IgD-negative memory B cell (primary cell): ENCODE measurements at regions not wholly inside any gene's neighbourhood (a gene's known extent, or its start where the extent isn't known, plus 50 kb on each side); places are given as distances from the start of the nearest gene placed in this dataset.
"Not testable (repeated sequence)": the region's sequence is repeated elsewhere in the genome, so short reads cannot be mapped to it uniquely, and the experiment has no call there.

Experiments
- H3K27ac Mint-ChIP-seq, 3 donors: one replicate each; pipeline ENCODE4 v1.8.0; 2020 to 2022; ENCODE audit warnings: mild to moderate bottlenecking in 3 of 3, mixed read lengths in 3 of 3, moderate library complexity in 1 of 3
- H3K27me3 Mint-ChIP-seq: one replicate; pipeline ENCODE4 v1.8.0; 2021; ENCODE audit warnings: mixed read lengths
- H3K36me3 Mint-ChIP-seq: one replicate; pipeline ENCODE4 v1.8.0; 2020; ENCODE audit warnings: mild to moderate bottlenecking, mixed read lengths
- H3K4me1 Mint-ChIP-seq, 3 donors: one replicate each; pipeline ENCODE4 v1.8.0; 2020 to 2022; ENCODE audit warnings: mixed read lengths in 3 of 3, mild to moderate bottlenecking in 1 of 3
- H3K4me3 Mint-ChIP-seq, 4 donors: one replicate each; pipeline ENCODE4 v1.8.0; 2020 to 2022; ENCODE audit warnings: mild to moderate bottlenecking in 4 of 4, mixed read lengths in 4 of 4, moderate library complexity in 3 of 4
- H3K9me3 Mint-ChIP-seq, 3 donors: one replicate each; pipeline ENCODE4 v1.8.0; 2020 to 2021; ENCODE audit warnings: mixed read lengths in 3 of 3, mild to moderate bottlenecking in 1 of 3

DNA sequence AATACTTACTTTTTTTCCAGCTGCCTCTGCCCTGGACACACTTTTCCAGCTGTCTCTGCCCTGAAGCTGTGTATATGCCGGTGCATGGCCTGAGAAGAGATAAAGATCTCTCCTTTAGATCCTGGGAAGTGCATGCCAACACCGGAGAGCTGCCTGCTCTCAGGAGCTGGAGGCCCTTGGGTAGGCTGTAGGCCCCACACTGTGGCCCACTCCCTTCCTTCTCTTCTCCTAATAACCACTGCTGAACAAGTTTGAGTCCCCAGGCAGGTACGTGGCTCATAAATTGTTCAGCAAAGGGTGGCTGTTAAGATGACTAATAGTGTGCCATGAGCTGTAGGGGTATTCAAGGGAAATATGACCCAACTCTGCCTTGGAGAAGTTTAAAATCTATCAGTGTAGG, 102.5 kb downstream of the CD24 start:
- Mint-ChIP-seq H3K4me1 (peaks cover 0 to 4% (median 0%) of the 10 kb centered on the region in 3 donors), H3K27ac (no peak overlapping the region), H3K36me3 (peaks cover 6% of the 10 kb centered on the region), H3K27me3 (no peaks in the 10 kb centered on the region), H3K4me3 (no peak overlapping the region), H3K9me3 (peaks cover 2 to 16% (median 3%) of the 10 kb centered on the region in 3 donors)

DNA sequence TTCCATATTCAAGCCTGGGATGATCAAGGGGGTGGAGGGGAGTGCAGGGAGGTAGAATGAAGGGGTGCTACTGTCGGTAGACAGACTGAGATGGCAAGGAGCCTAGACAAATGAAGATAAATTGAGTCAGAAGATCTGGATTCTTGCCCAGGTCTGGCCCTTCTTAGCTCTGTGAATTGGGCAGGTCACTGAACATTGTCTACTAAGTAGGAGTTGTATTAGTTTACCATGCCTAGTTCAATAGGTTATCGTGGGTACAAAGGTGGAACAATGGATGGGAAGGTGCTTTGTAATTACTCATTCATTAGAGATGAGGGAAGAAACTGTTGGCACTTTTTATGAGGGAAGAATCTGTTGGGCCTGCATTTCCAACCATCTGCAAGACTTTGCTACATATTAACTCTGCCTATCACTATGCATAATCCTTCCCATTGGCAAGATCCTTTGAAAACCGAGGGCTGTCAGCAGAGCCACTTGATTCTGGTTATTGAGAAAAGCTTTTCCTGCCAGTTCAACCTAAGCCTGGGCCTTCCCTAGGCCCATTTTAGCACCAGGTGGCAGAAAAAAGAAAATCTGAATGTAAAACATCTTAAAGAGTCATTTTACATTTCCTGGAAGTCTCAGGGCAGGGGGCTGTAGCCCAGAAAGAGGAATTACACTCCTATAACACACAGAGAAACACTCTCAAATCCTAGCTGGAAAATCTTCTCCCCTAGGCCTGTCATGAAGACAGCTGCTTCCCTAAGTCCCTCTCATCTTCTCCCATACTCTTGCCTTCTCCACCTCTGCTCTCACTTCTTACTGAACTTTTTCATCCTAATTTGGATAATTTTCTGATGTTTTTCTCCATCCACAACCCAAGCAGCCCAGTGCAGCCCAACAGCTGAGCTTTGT, 103.5 kb downstream of the CD24 start:
- Mint-ChIP-seq H3K9me3 (peaks cover 2 to 12% (median 2%) of the 10 kb centered on the region in 3 donors), H3K4me1 (peaks cover 0 to 4% (median 0%) of the 10 kb centered on the region in 3 donors), H3K27ac (no peak overlapping the region), H3K36me3 (peaks cover 6% of the 10 kb centered on the region), H3K27me3 (no peaks in the 10 kb centered on the region), H3K4me3 (peak overlapping the region in 1 of 4 donors; percentile 74)

DNA sequence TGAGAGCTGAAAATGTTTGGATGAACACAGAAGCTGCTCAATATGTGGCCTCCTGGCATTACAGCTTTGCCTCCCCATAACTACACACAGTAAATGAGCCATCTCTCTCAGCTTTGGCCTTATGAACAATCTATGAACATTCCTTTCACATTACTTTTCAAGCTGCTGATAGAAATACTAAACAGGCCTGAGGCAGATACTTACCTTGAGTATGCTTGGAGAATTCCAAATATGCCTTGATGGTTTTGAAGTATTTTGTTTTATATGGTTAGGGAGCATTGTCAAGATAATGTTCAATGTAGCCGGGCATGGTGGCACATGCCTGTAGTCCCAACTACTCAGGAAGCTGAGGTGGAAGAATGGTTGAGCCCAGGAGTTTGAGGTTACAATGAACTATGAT, 104.5 kb downstream of the CD24 start:
- Mint-ChIP-seq H3K4me1 (peaks cover 0 to 6% (median 0%) of the 10 kb centered on the region in 3 donors), H3K27me3 (no peaks in the 10 kb centered on the region), H3K9me3 (peaks cover 2 to 12% (median 2%) of the 10 kb centered on the region in 3 donors), H3K4me3 (no peak overlapping the region), H3K36me3 (peaks cover 3% of the 10 kb centered on the region), H3K27ac (peak overlapping the region in 1 of 3 donors; percentile 29)

DNA sequence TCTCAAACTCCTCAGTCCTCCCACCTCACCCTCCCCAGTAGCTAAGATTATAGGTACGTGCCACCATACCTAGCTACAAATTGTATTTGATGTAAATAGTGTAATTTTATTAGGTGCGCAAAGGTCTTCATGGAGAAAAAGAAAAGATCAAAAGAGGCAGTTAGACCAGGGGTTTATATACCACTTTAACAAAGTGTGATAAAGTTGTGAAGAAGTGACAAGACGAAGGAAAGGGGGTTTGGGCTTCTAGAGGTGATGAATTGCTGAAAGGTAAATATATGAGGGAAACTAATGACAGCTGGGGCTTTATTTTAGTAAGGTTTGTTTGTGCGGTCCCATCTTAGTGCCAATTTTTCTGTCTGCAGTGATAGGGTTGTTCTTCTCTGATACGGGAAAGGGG, 105.3 kb downstream of the CD24 start:
- H3K4me1 Mint-ChIP-seq = peaks cover 0 to 6% (median 0%) of the 10 kb centered on the region in 3 donors
- H3K9me3 Mint-ChIP-seq = peaks cover 0 to 8% (median 2%) of the 10 kb centered on the region in 3 donors
- H3K36me3 Mint-ChIP-seq = peaks cover 2% of the 10 kb centered on the region
- peak overlapping the region in 1 of 3 donors; percentile 29 for H3K27ac Mint-ChIP-seq
- no peak overlapping the region for H3K4me3 Mint-ChIP-seq
- H3K27me3 Mint-ChIP-seq = no peaks in the 10 kb centered on the region

DNA sequence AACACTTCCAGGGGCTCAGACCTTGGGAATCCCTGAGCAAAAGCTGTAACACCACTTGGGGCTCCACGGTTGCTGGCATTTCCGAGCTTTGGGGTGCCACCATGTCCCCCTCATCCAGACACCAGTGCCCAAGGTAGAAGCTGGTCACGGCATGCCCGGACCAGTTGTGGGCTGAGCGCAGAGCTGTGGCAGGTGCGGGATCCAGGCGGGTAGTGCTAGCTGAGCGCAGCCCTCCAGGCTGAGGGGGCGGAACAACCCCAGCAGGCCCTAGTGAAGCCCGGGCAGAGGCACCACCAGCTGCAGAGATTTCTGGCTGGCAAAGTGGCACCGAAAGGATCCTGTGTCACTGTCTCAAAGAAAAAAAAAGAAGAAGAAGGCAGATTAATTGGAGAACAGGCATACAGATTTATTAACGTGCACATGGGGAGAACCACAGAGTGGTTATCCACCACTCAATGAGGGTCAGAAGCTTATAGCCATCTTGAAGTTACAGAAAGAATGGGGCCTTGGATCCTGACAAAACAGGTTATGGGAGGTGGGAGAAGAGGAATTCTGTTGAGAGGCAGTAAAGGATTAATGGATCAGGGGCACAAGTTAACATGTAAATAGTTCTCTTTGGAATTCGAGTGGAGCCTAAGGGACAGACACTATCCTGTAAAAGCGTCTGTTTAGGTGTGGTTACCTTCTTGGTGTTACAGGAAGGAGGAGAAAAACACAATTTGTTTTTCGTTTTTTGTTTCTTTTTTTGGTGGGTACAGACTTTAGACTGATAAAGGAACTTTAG, 107.5 kb downstream of the CD24 start:
- Mint-ChIP-seq H3K4me3 (peak overlapping the region in 1 of 4 donors; percentile 1), H3K36me3 (peaks cover 4% of the 10 kb centered on the region), H3K9me3 (peaks cover 1 to 13% (median 2%) of the 10 kb centered on the region in 3 donors), H3K4me1 (peaks cover 0 to 6% (median 0%) of the 10 kb centered on the region in 3 donors), H3K27me3 (no peaks in the 10 kb centered on the region), H3K27ac (peak overlapping the region in 1 of 3 donors; percentile 47)

DNA sequence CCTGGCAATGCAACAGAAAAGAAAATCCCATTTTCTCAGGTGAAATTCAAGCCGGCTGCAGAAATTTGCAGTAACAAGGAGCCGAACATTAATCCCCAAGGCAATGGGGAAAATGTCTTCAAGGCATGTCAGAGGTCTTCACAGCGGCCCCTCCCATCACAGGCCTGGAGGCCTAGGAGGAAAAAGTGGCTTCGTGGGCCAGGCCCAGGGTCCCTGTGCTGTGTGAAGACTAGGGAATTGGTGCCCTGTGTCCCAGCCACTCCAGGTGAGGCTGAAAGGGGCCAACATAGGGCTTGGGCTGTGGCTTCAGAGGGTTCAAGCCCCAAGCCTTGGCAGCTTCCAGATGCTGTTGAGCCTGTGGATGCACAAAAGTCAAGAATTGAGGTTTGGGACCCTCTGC, 111.7 kb downstream of the CD24 start:
- H3K4me3 Mint-ChIP-seq = no peak overlapping the region
- no peaks in the 10 kb centered on the region for H3K27me3 Mint-ChIP-seq
- H3K27ac Mint-ChIP-seq = no peak overlapping the region
- H3K36me3 Mint-ChIP-seq = peaks cover 10% of the 10 kb centered on the region
- peaks cover 0 to 6% (median 0%) of the 10 kb centered on the region in 3 donors for H3K4me1 Mint-ChIP-seq
- H3K9me3 Mint-ChIP-seq = peaks cover 1 to 13% (median 5%) of the 10 kb centered on the region in 3 donors

DNA sequence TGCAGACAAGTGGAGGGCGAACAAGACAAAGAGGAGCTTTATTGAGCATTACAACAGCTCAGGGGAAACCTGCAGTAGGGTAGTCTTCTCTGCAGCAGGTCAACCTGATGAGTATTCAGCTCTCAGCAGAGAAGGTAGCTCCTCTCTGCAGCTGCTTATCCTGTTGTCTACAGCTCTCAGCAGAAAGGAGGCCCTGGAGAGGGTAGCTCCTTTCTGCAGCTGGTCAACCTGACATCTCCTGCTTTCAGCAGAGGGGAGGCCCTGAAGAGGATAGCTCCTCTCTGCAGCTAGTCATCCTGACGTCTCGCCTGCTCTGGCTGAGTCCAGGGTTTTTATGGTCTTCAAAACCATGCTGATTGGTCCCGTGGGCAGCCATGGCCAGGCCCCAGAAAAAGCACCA, 113.6 kb downstream of the CD24 start:
- peaks cover 1 to 13% (median 5%) of the 10 kb centered on the region in 3 donors for H3K9me3 Mint-ChIP-seq
- peaks cover 0 to 3% (median 0%) of the 10 kb centered on the region in 3 donors for H3K4me1 Mint-ChIP-seq
- no peak overlapping the region for H3K4me3 Mint-ChIP-seq
- H3K27ac Mint-ChIP-seq = no peak overlapping the region
- peaks cover 8% of the 10 kb centered on the region for H3K36me3 Mint-ChIP-seq
- H3K27me3 Mint-ChIP-seq = no peaks in the 10 kb centered on the region

DNA sequence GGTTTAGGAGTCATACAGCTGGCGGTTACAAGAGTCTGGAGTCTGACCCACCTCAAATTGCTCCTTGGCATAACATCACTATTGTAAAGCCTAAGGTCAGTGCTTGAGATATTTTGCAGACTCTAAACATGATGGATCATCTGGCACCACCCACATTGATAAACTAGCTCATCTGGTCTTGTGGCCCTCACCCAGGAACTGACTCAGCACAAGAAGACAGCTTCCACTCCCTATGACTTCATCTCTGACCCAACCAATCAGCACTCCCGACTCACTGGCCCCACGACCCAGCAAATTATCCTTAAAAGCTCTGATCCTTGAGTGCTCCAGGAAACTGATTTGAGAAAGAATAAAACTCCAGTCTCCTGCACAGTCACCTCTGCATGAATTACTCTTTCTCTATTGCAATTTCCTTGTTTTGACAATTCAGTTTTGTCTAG, 115.9 kb downstream of the CD24 start:
- H3K36me3 Mint-ChIP-seq = peaks cover 8% of the 10 kb centered on the region
- no peak overlapping the region for H3K4me3 Mint-ChIP-seq
- H3K4me1 Mint-ChIP-seq = no peaks in the 10 kb centered on the region
- H3K9me3 Mint-ChIP-seq = peaks cover 1 to 13% (median 5%) of the 10 kb centered on the region in 3 donors
- H3K27me3 Mint-ChIP-seq = no peaks in the 10 kb centered on the region
- H3K27ac Mint-ChIP-seq = no peak overlapping the region

DNA sequence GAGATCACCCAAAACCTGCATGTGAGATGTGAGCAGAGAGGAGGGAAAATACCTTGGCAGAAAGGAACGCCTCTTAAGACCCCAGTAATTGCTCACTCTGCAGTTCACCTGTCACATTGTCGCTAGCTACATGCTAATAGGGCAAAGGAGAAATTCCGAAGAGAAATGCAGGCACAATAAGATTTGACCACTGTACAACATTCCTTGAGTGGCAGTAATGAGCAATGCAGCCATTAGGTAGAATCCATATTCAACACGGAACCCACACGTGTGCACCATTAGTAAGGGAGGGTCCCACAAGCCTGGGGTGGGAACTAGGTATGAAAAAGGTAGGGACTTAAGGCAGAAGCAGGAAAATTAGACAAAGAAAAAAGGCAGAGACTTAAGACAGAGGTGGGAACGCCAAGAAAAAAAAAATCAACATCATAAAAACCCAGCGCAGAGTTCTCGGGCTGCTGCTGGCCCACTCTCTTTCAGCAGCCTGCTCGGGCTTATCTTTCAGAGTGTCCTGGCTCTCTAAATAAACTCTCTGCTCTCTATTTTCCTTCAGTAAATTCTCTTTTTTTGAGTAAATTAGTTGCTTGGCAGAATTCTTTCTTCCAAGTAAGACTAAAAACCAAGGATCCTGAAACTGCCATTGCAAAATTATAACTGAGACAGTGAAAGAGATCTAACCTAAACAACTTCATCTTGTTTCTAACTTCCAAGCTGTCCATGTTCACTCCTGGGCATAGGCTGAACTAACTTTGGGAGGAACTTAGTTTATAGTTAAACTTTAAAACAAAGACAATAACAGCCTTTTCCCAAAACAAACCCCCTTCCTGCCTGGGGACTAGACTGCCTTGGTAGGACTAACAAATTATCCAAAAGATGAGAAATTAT, 116.5 kb downstream of the CD24 start:
- Mint-ChIP-seq H3K4me1 (no peaks in the 10 kb centered on the region), H3K4me3 (peak overlapping the region in 1 of 4 donors; percentile 9), H3K36me3 (peaks cover 8% of the 10 kb centered on the region), H3K27me3 (no peaks in the 10 kb centered on the region), H3K27ac (no peak overlapping the region), H3K9me3 (peaks cover 1 to 13% (median 5%) of the 10 kb centered on the region in 3 donors)

DNA sequence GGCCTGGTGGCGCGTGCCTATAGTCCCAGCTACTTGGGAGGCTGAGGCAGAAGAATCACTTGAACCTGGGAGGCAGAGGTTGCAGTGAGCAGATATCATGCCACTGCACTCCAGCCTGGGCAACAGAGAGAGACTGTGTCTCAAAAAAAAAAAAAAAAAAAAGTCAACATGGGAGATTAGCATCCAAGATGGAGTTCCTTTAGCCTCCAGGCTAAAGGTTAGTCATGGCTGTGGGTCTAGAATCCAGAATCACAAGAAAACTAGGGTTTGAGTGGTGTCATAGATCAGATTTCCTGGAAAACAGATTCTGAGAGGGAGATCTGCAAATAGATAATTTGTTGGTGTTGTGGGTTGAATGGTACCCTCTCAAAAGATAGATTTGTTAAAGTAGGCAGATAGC, 117.2 kb downstream of the CD24 start:
- H3K27me3 Mint-ChIP-seq, H3K36me3 Mint-ChIP-seq, H3K27ac Mint-ChIP-seq, H3K4me1 Mint-ChIP-seq, H3K4me3 Mint-ChIP-seq: not testable (repeated sequence)
- peaks cover 3 to 11% (median 5%) of the 10 kb centered on the region in 3 donors for H3K9me3 Mint-ChIP-seq

DNA sequence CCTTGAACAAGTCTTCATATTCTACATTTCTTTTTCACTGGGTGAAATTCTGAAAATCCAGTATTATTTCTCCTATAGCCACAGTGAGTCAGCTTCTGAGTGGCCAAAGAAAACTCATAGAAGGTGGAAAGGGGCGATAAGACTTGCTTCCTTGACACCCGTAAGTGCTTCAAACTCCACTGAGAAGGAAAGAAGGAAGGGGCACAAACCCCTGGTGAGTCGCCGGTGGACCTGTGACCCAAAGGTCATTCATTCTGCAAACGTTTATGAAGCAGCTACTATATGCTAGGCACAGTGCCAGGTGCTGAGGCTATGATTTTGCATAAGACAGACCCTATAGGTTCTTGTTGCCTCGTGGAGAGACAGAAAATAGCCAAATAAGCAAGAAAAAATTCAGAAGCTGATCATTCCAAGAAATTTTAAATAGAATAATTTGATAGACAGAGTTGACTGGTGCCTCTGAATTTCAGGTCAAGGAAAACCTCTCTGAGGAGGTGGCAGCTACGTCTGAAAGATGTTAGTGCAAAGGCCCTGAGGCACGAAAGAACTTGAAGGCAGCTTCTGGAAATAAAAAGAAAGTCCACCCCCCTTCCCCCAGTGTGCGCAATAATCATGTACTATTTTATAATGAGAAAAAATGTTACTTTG, 118.2 kb downstream of the CD24 start:
- peaks cover 4% of the 10 kb centered on the region for H3K36me3 Mint-ChIP-seq

DNA sequence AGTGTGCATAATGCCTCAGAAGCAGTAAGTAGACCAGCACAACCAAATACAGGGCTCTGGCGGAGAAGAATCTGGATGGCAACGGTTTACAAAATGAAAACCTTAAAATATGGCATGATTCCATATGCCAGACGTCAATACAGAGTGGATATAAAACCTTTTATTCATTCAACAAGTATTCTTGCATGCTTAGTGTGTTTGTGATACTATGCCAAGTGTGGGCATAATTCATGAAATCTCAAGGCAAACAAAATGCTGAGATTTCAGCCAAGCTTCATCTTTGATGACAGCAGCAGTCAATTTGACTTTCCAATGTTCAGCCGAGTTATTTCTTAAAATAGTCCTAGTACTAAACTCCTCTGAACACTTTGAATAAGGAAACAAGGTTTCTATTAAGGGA, 119.4 kb downstream of the CD24 start:
- Mint-ChIP-seq H3K4me3 (no peak overlapping the region), H3K4me1 (peaks cover 0 to 2% (median 0%) of the 10 kb centered on the region in 3 donors), H3K36me3 (no peaks in the 10 kb centered on the region)

More for the DNA sequence above, 118.2 kb downstream of the CD24 start:
- H3K27me3 Mint-ChIP-seq = no peaks in the 10 kb centered on the region
- H3K4me1 Mint-ChIP-seq = peaks cover 0 to 2% (median 0%) of the 10 kb centered on the region in 3 donors
- no peak overlapping the region for H3K27ac Mint-ChIP-seq
- no peak overlapping the region for H3K4me3 Mint-ChIP-seq
- H3K9me3 Mint-ChIP-seq = peaks cover 4 to 12% (median 6%) of the 10 kb centered on the region in 3 donors

DNA sequence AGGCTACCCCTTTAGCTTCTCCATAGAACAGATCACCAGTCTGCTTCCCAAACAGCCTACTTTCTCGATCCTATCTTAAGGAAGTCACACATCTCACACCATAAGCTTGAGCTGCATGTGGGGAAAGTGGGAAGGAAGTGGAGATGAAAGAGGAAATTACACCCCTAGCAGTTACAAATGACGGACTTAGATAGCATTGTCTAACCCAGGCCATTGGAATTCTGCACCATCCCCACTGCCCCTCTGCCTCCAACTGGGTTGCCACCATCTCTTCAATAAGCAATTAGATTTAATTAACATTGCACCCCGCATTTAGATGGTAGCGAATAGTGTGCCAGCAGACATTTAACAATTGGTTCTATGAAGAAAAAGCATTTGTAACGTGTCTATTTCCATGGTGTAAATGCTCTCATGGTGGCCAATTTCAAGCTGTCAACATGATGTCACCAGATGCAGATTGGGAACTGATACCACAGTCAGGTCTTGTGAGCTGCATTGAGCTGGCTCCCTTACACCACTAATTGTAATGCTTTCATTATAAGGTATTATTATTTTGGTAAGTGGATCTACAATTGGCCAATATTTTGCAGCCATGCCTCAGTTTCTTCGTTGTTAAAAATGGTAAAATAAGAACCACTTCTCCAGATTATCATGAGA, 124.7 kb downstream of the CD24 start:
- H3K36me3 Mint-ChIP-seq = peaks cover 3% of the 10 kb centered on the region
- no peaks in the 10 kb centered on the region for H3K27me3 Mint-ChIP-seq
- H3K9me3 Mint-ChIP-seq = peaks cover 0 to 6% (median 5%) of the 10 kb centered on the region in 3 donors
- H3K4me3 Mint-ChIP-seq = peak overlapping the region in 2 of 4 donors; percentile 29 to 68
- H3K4me1 Mint-ChIP-seq = peaks cover 32 to 39% (median 38%) of the 10 kb centered on the region in 3 donors
- H3K27ac Mint-ChIP-seq = peak overlapping the region in 1 of 3 donors; percentile 73

More for the DNA sequence above, 119.4 kb downstream of the CD24 start:
- Mint-ChIP-seq H3K27me3 (no peaks in the 10 kb centered on the region), H3K9me3 (peaks cover 2 to 6% (median 5%) of the 10 kb centered on the region in 3 donors), H3K27ac (no peak overlapping the region)
